Superior temporal gyrus (tissue), 1 donor: ENCODE measurements at regions not wholly inside any gene's neighbourhood (a gene's known extent, or its start where the extent isn't known, plus 50 kb on each side); places are given as distances from the start of the nearest gene placed in this dataset.
"Not testable (repeated sequence)": the region's sequence is repeated elsewhere in the genome, so short reads cannot be mapped to it uniquely, and the experiment has no call there.

ENCODE experiments used
- DNase-seq: peaks from one replicate; pipeline ENCODE4 v3.0.0-alpha.2; 2016; ENCODE audit errors: extremely low spot score

GRCh38 chr1:192862271-192862670 is 53.4 kb downstream of the RGS2 start:
- DNase-seq = no peak

- no peak for DNase-seq
These were observed 57.5 kb downstream of the RGS2 start for GRCh38 chr1:192866241-192866868.

GRCh38 chr1:192867180-192867579 is 58.3 kb downstream of the RGS2 start:
- DNase-seq = no peak

- DNase-seq = no peak
These were observed 60.6 kb downstream of the RGS2 start for GRCh38 chr1:192869308-192869940.

- DNase-seq = no peak
These were observed 63.2 kb downstream of the RGS2 start for GRCh38 chr1:192872010-192872409.

GRCh38 chr1:192873836-192874235 is 65.0 kb downstream of the RGS2 start:
- DNase-seq = no peak

- DNase-seq = no peak
These were observed 67.8 kb downstream of the RGS2 start for GRCh38 chr1:192876633-192877032.

GRCh38 chr1:192877283-192877886 is 68.5 kb downstream of the RGS2 start:
- no peak for DNase-seq

GRCh38 chr1:192878249-192878648 is 69.4 kb downstream of the RGS2 start:
- DNase-seq = no peak

GRCh38 chr1:192879406-192879805 is 70.6 kb downstream of the RGS2 start:
- DNase-seq = no peak

GRCh38 chr1:192880231-192880630 is 71.4 kb downstream of the RGS2 start:
- DNase-seq = no peak

GRCh38 chr1:192884241-192884640 is 75.4 kb downstream of the RGS2 start:
- no peak for DNase-seq

GRCh38 chr1:192885387-192885786 is 76.5 kb downstream of the RGS2 start:
- not testable (repeated sequence) for DNase-seq

- DNase-seq = no peak
These were observed 78.6 kb downstream of the RGS2 start for GRCh38 chr1:192887426-192887825.

- DNase-seq = no peak
These were observed 79.7 kb downstream of the RGS2 start for GRCh38 chr1:192888574-192888973.

GRCh38 chr1:192889082-192889481 is 80.2 kb downstream of the RGS2 start:
- DNase-seq = no peak

- no peak for DNase-seq
These were observed 81.3 kb downstream of the RGS2 start for GRCh38 chr1:192890134-192890533.

- DNase-seq = no peak
These were observed 84.1 kb downstream of the RGS2 start for GRCh38 chr1:192892934-192893333.

GRCh38 chr1:192895487-192895886 is 86.6 kb downstream of the RGS2 start:
- not testable (repeated sequence) for DNase-seq

GRCh38 chr1:192896376-192896775 is 87.5 kb downstream of the RGS2 start:
- DNase-seq = no peak

GRCh38 chr1:192901500-192901899 is 92.7 kb downstream of the RGS2 start:
- no peak for DNase-seq

- DNase-seq = no peak
These were observed 94.3 kb downstream of the RGS2 start for GRCh38 chr1:192903142-192903541.

- no peak for DNase-seq
These were observed 95.6 kb downstream of the RGS2 start for GRCh38 chr1:192904438-192904895.
